Ovary (tissue), 7 donors: ENCODE measurements at regions not wholly inside any gene's neighbourhood (a gene's known extent, or its start where the extent isn't known, plus 50 kb on each side); places are given as distances from the start of the nearest gene placed in this dataset.

ENCODE experiments used
- DNase-seq, 5 donors: peaks; one replicate each; pipeline ENCODE4 v3.0.0-alpha.2; 2019 to 2020
- H3K27ac ChIP-seq, 2 donors: fragments of 200-600 bp; one replicate each; pipeline versions ENCODE4 v1.5.1 to v1.8.0; 2019 to 2022
- H3K27me3 ChIP-seq: fragments of 200-600 bp; one replicate; pipeline ENCODE4 v1.8.0; 2022
- H3K36me3 ChIP-seq: fragments of 200-600 bp; sonication (generic); one replicate; pipeline ENCODE4 v1.5.1; 2019
- H3K4me1 ChIP-seq: one replicate; pipeline ENCODE4 v1.8.1; 2013; ENCODE audit warnings: mild to moderate bottlenecking, moderate library complexity; ENCODE audit not compliant: insufficient read depth
- H3K4me3 ChIP-seq: fragments of 200-600 bp; sonication (generic); one replicate; pipeline ENCODE4 v1.5.1; 2017
- H3K9me3 ChIP-seq, 2 donors: fragments of 200-600 bp in 1 of 2; sonication (generic) in 1 of 2; one replicate each; pipeline versions ENCODE4 v1.5.1 to v1.8.1; 2013 to 2019; ENCODE audit warnings: mild to moderate bottlenecking in 1 of 2, moderate library complexity in 1 of 2
- CTCF ChIP-seq, 3 donors: fragments of 450-650 bp in 2 of 3; fragments of 200-600 bp in 1 of 3; IDR thresholded peaks; one replicate each; pipeline versions ENCODE4 v1.5.1 to v1.8.0; 2016 to 2022; ENCODE audit warnings: antibody characterized with exemption in 3 of 3, mild to moderate bottlenecking in 1 of 3
- EP300 ChIP-seq: sonication (generic); formaldehyde crosslinking; IDR thresholded peaks from one replicate; pipeline ENCODE4 v1.6.1; 2017; ENCODE audit warnings: antibody characterized with exemption
- POLR2A ChIP-seq: fragments of 450-650 bp; IDR thresholded peaks from one replicate; pipeline ENCODE4 v1.6.1; 2017; ENCODE audit warnings: antibody characterized with exemption, mild to moderate bottlenecking, moderate library complexity
- WGBS, 3 donors: extraction: QIAGEN DNeasy Blood & Tissue Kit in 1 of 3; methylation state at CpG; one replicate each; pipeline versions ENCODE4 v1.1.5 to v1.1.7; 2013 to 2017; 5-methylcytosine and 5-hydroxymethylcytosine counted together
- intact Hi-C, 4 donors: fragments of 100-400 bp; cut with DNase I; formaldehyde crosslinking; loops; one replicate each; pipeline versions ENCODE4 v1.11.0 to v1.15.1; 2022 to 2023
- donor health status: DM: no; HTN: no; CAD: no; lungs with moderate emphysema.
- donor health status: DM: no; HTN: no; CAD: no.
- donor health status: Bipolar disorder and iron deficiency.
- donor health status: DM: no; HTN: no; CAD: no.
- donor health status: DM: yes; HTN: yes; CAD: no.

- intact Hi-C loops, result no loop called here
- DNase-seq, result no peak
- WGBS, 3 donors, result 76 to 85% (median 79%) methylated on average over 6 of the region's 6 CpGs
- no peaks in the 10 kb centered on the region for H3K36me3 ChIP-seq
- peaks cover 8% of the 10 kb centered on the region for H3K4me1 ChIP-seq
- H3K27me3 ChIP-seq, result no peaks in the 10 kb centered on the region
- TF ChIP-seq POLR2A (no peak), CTCF (IDR thresholded peaks at IDR 0.05) (no peak), EP300 (no peak)
- no peaks in the 10 kb centered on the region for H3K9me3 ChIP-seq
- H3K4me3 ChIP-seq, result no peak overlapping the region
- H3K27ac ChIP-seq, result no peak overlapping the region
Observed at GRCh38 chr13:44241638-44242037, 132.0 kb upstream of the SERP2 start.

DNA sequence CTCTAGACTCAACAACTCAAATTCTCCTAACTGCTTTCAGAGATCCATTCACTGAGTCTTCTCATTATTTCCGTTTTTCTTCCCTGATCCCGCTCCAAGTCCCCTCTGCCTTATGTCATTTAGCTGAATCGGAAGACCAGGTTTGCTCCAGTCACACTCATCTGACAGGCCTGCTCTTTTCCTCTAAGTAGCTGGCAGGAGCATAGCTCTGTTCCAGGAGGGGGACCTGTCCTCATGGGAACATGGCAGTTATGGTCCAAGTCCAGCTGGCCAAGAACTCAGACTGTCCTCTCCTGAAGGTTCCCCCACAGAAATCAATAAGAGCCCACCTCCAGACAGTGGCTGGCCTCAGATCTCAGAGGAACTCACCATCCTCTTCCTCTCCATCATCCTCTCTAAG lies 130.9 kb upstream of the SERP2 start:
- WGBS, 3 donors, result 91 to 94% (median 92%) methylated on average over 3 of the region's 3 CpGs
- H3K27me3 ChIP-seq, result no peaks in the 10 kb centered on the region
- intact Hi-C loops, result no loop called here
- DNase-seq, result no peak
- H3K36me3 ChIP-seq, result no peaks in the 10 kb centered on the region
- peaks cover 3% of the 10 kb centered on the region for H3K4me1 ChIP-seq
- H3K27ac ChIP-seq, result no peak overlapping the region
- no peak overlapping the region for H3K4me3 ChIP-seq
- no peaks in the 10 kb centered on the region for H3K9me3 ChIP-seq
- TF ChIP-seq POLR2A (no peak), CTCF (IDR thresholded peaks at IDR 0.05) (no peak), EP300 (no peak)

- Histone ChIP-seq H3K36me3 (no peaks in the 10 kb centered on the region), H3K9me3 (no peaks in the 10 kb centered on the region), H3K4me1 (peaks cover 1% of the 10 kb centered on the region), H3K4me3 (no peak overlapping the region), H3K27ac (no peak overlapping the region), H3K27me3 (no peaks in the 10 kb centered on the region)
- DNase-seq, result no peak
- TF ChIP-seq EP300 (no peak), POLR2A (no peak), CTCF (IDR thresholded peaks at IDR 0.05) (no peak)
- intact Hi-C loops, result no loop called here
- WGBS, 3 donors, result 56 to 76% (median 66%) methylated on average over 11 of the region's 11 CpGs
Observed at GRCh38 chr13:44243198-44243857, 130.3 kb upstream of the SERP2 start.

- no peak for TF ChIP-seq POLR2A
- no peak for TF ChIP-seq CTCF (IDR thresholded peaks at IDR 0.05)
- TF ChIP-seq EP300, result no peak
Observed at GRCh38 chr13:44244288-44244687, 129.3 kb upstream of the SERP2 start.

More at GRCh38 chr13:44244288-44244687, 129.3 kb upstream of the SERP2 start:
- no peaks in the 10 kb centered on the region for H3K27me3 ChIP-seq
- WGBS, 3 donors, result 84 to 97% (median 89%) methylated on average over 6 of the region's 6 CpGs
- intact Hi-C loops, result no loop called here
- no peaks in the 10 kb centered on the region for H3K9me3 ChIP-seq
- no peak overlapping the region for H3K27ac ChIP-seq
- H3K4me3 ChIP-seq, result no peak overlapping the region
- peaks cover 3% of the 10 kb centered on the region for H3K4me1 ChIP-seq
- no peaks in the 10 kb centered on the region for H3K36me3 ChIP-seq
- DNase-seq, result no peak
